HepG2 (cell line): ENCODE measurements at regions not wholly inside any gene's neighbourhood (a gene's known extent, or its start where the extent isn't known, plus 50 kb on each side); places are given as distances from the start of the nearest gene placed in this dataset.

Source experiments
- ATAC-seq: fragments of 200-7000 bp; cut with Tn5 transposase; 3 replicates; pipeline ENCODE4 v1.9.1; 2020; ENCODE audit warnings: mild to moderate bottlenecking, moderate library complexity
- BruUV-seq: library from RNA; stranded (reverse); fragments of 400-500 nt; replicated peaks from 2 replicates; lab custom pipeline; 2021; lab: Mats Ljungman, UMichigan
- CTCF ChIA-PET: fragments of 300-600 bp; formaldehyde crosslinking; extraction: SDS; loops from one replicate; lab custom pipeline; 2021; ENCODE audit warnings: low total read pairs, inconsistent platforms, low intra/inter-chr PET ratio; lab: Yijun Ruan, JAX
- POLR2A ChIA-PET: fragments of 350-600 bp; sonication (Branson Sonifier 250); formaldehyde crosslinking; loops from one replicate; lab custom pipeline; 2020; ENCODE audit warnings: antibody characterized with exemption, inconsistent platforms; lab: Yijun Ruan, JAX
- DNase-seq: peaks from one replicate; pipeline ENCODE4 v3.0.0-alpha.2; 2015; ENCODE audit warnings: low spot score
- FAIRE-seq: peaks from 3 replicates; lab custom pipeline; 2011; peaks lifted over from hg19 to GRCh38; lab: Jason Lieb, UNC
- H2AFZ ChIP-seq: one replicate; pipeline ENCODE4 v1.6.1; 2011; ENCODE audit warnings: low read length, inconsistent platforms
- H3K27ac ChIP-seq: fragments of 300-600 bp; 3 replicates; pipeline ENCODE4 v1.8.0; 2011; ENCODE audit warnings: mixed run types, mild to moderate bottlenecking, mixed read lengths, low read length, inconsistent platforms; ENCODE audit not compliant: insufficient read depth; ENCODE audit errors: extremely low read length
- H3K27me3 ChIP-seq, 2 experiments: fragments of 200-600 bp in 1 of 2; 2 replicates in 1 of 2; 3 replicates in 1 of 2; pipeline versions ENCODE4 v1.6.0 to v1.8.0; 2011; ENCODE audit warnings: low read length in 2 of 2, mild to moderate bottlenecking in 2 of 2, moderate library complexity in 2 of 2, inconsistent platforms in 1 of 2; ENCODE audit not compliant: insufficient read depth in 2 of 2, control insufficient read depth in 1 of 2
- H3K36me3 ChIP-seq, 2 experiments: fragments of 200-600 bp in 1 of 2; replicated peaks in 1 of 2; 2 replicates in 1 of 2; 3 replicates in 1 of 2; pipeline versions ENCODE4 v1.5.1 to v1.8.0; 2011; ENCODE audit warnings: low read length in 2 of 2, inconsistent platforms in 1 of 2; ENCODE audit not compliant: insufficient read depth in 2 of 2, control insufficient read depth in 1 of 2
- H3K4me1 ChIP-seq: 2 replicates; pipeline ENCODE4 v1.5.1; 2012; ENCODE audit warnings: low read length, inconsistent platforms; ENCODE audit not compliant: insufficient read depth
- H3K4me2 ChIP-seq: 2 replicates; pipeline ENCODE4 v1.6.0; 2011; ENCODE audit warnings: low read depth, low read length, inconsistent platforms
- H3K4me3 ChIP-seq, 3 experiments: fragments of 200-600 bp in 1 of 3; sonication (generic), shearing (Covaris generic) in 1 of 3; replicated peaks in 1 of 3; 2 replicates each; pipeline ENCODE4 v1.5.1; 2011 to 2016; ENCODE audit warnings: low read length in 3 of 3, inconsistent platforms in 2 of 3, low read depth in 2 of 3, mild to moderate bottlenecking in 2 of 3, control low read depth in 1 of 3, mixed read lengths in 1 of 3; ENCODE audit not compliant: insufficient read depth in 1 of 3
- H3K79me2 ChIP-seq: one replicate; pipeline ENCODE4 v1.6.1; 2011; ENCODE audit warnings: low read length, inconsistent platforms; ENCODE audit not compliant: insufficient read depth
- H3K9ac ChIP-seq: 2 replicates; pipeline ENCODE4 v1.6.0; 2011; ENCODE audit warnings: mild to moderate bottlenecking, low read depth, low read length, inconsistent platforms; ENCODE audit not compliant: insufficient read depth
- H3K9me3 ChIP-seq: 2 replicates; pipeline ENCODE4 v1.5.1; 2012; ENCODE audit warnings: mild to moderate bottlenecking, low read length
- H4K20me1 ChIP-seq: 2 replicates; pipeline ENCODE4 v1.6.0; 2011; ENCODE audit warnings: inconsistent platforms, mild to moderate bottlenecking, low read length, moderate library complexity; ENCODE audit not compliant: insufficient read depth
- ARNTL ChIP-seq: sonication (generic); formaldehyde crosslinking; IDR thresholded peaks from 2 replicates; pipeline ENCODE4 v1.4.0; 2020; ENCODE audit warnings: mild to moderate bottlenecking, missing genetic modification reagents
- FOXO1 ChIP-seq: sonication (generic); formaldehyde crosslinking; IDR thresholded peaks from 2 replicates; pipeline ENCODE4 v1.4.0; 2020; ENCODE audit warnings: missing genetic modification reagents
- JUND ChIP-seq: sonication (generic); formaldehyde crosslinking; IDR thresholded peaks from 2 replicates; pipeline ENCODE4 v1.8.0; 2022; ENCODE audit warnings: mild to moderate bottlenecking, missing genetic modification reagents
- LCORL ChIP-seq, 2 experiments: fragments of 450-650 bp in 1 of 2; sonication (generic) in 1 of 2; formaldehyde crosslinking in 1 of 2; IDR thresholded peaks; 2 replicates each; pipeline versions ENCODE4 v1.5.0 to v1.6.1; 2017 to 2020; ENCODE audit warnings: antibody characterized with exemption in 1 of 2, missing genetic modification reagents in 1 of 2
- MAFG ChIP-seq: sonication (generic); formaldehyde crosslinking; IDR thresholded peaks from 2 replicates; pipeline ENCODE4 v1.5.1; 2020; ENCODE audit warnings: mild to moderate bottlenecking, missing genetic modification reagents
- MIXL1 ChIP-seq: IDR thresholded peaks from 2 replicates; pipeline ENCODE4 v1.6.1; 2016
- POLR2G ChIP-seq: fragments of 200-400 bp; formaldehyde crosslinking; IDR thresholded peaks from 2 replicates; pipeline ENCODE4 v1.6.1; 2018; ENCODE audit warnings: mild to moderate bottlenecking, low read depth, low read length, moderate library complexity
- RORA ChIP-seq: sonication (generic); formaldehyde crosslinking; IDR thresholded peaks from 2 replicates; pipeline ENCODE4 v1.5.0; 2020; ENCODE audit warnings: mild to moderate bottlenecking, missing genetic modification reagents, moderate library complexity
- TRIM24 ChIP-seq: sonication (generic); formaldehyde crosslinking; IDR thresholded peaks from 2 replicates; pipeline ENCODE4 v1.8.0; 2022; ENCODE audit warnings: mild to moderate bottlenecking, missing genetic modification reagents
- ZNF207 ChIP-seq: fragments of 450-650 bp; IDR thresholded peaks from 2 replicates; pipeline ENCODE4 v1.6.1; 2016; ENCODE audit warnings: antibody characterized with exemption, borderline replicate concordance
- ZSCAN12 ChIP-seq: sonication (generic); formaldehyde crosslinking; IDR thresholded peaks from 2 replicates; pipeline ENCODE4 v1.9.0; 2021; ENCODE audit warnings: mild to moderate bottlenecking, missing genetic modification reagents
- WGBS: methylation state at CpG from one replicate; pipeline ENCODE4 v1.1.6; 2017; ENCODE audit warnings: low lambda C conversion rate; 5-methylcytosine and 5-hydroxymethylcytosine counted together
- in situ Hi-C: cut with HindIII; loops from 2 replicates; pipeline ENCODE4 v1.10.0; 2017; ENCODE audit warnings: low pct_unique_long_range_greater_than_20kb; ENCODE audit not compliant: extremely low pct_ligation_motif_present
- intact Hi-C: fragments of 100-400 bp; cut with micrococcal nuclease; formaldehyde crosslinking; loops from one replicate; pipeline ENCODE4 v1.10.0; 2022; ENCODE audit not compliant: unreplicated experiment
- TF ChIP-seq, protein P1 (sequence below), 2 experiments: sonication (generic) in 1 of 2; formaldehyde crosslinking in 1 of 2; IDR thresholded peaks; 2 replicates each; pipeline versions ENCODE4 v1.4.0 to v1.6.1; 2016 to 2020; ENCODE audit warnings: borderline replicate concordance in 1 of 2, low read depth in 1 of 2, mild to moderate bottlenecking in 1 of 2, missing genetic modification reagents in 1 of 2
- TF ChIP-seq, protein P2 (sequence below): sonication (generic); formaldehyde crosslinking; IDR thresholded peaks from 2 replicates; pipeline ENCODE4 v1.4.0; 2020; ENCODE audit warnings: missing genetic modification reagents

DNA sequence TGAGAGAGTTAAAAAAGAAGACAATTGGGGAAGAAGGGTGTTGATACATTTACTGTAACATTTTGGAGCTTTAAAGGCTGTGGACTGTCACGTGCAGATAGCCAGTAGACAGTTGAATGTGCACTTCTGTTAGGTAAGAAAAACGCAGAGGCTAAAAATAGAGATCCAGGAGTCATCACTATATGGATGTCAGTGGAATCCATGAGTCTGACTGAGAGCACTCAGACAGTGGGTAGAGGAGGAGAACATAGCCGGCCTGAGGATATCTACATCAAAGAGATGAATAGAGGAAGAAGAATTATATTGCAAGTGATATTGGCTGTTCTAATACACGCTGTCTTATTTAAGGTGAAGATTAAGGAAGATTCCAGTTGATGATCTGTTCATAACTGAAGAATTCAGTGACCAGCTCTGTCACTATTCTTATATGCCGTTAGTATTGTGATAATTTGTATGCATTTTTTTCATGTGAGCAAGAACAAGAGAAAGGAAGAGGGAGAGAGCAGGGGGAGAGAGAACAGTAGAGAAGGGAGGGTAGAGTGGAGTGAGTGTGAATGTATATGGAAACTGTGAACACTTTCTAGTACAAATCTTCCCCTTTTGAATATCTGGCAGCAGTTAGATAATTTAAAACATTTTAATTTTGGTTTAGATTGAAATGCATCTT is 344.8 kb downstream of the CHRM3 start:
- Histone ChIP-seq H3K27me3 (no peaks in the 10 kb centered on the region), H2AFZ (no peak overlapping the region), H3K9me3 (peaks cover 11% of the 10 kb centered on the region), H4K20me1 (no peaks in the 10 kb centered on the region), H3K4me3 (no peak overlapping the region), H3K79me2 (no peaks in the 10 kb centered on the region), H3K36me3 (no peaks in the 10 kb centered on the region), H3K9ac (no peak overlapping the region), H3K4me2 (no peak overlapping the region), H3K4me1 (no peaks in the 10 kb centered on the region), H3K27ac (no peak overlapping the region)
- TF ChIP-seq ZNF207, result no peak
- TF ChIP-seq RORA (CRISPR knock-in tag), result no peak
- no peak for TF ChIP-seq ARNTL (CRISPR knock-in tag)
- TF ChIP-seq JUND (CRISPR knock-in tag), result no peak
- no peak for TF ChIP-seq MAFG
- no peak for TF ChIP-seq POLR2G
- no peak for TF ChIP-seq ZSCAN12
- no peak for TF ChIP-seq FOXO1 (CRISPR knock-in tag)
- TF ChIP-seq LCORL (IDR thresholded peaks at IDR 0.05), result no peak
- no peak for TF ChIP-seq LCORL (CRISPR knock-in tag; IDR thresholded peaks at IDR 0.05)
- no peak for TF ChIP-seq TRIM24 (CRISPR knock-in tag)
- no peak for DNase-seq
- in situ Hi-C loops (no loop called here), intact Hi-C loops (loop anchor here (2.0 kb wide), 1 partner anchor 74 kb away; no protein-coding TSS in a partner anchor)
- BruUV-seq, result no TSS peak
- ChIA-PET POLR2A (no interaction called here), CTCF (no interaction called here)
- no peak for ATAC-seq
- no peak for FAIRE-seq
- WGBS, result 2% methylated on average over 5 of the region's 5 CpGs

DNA sequence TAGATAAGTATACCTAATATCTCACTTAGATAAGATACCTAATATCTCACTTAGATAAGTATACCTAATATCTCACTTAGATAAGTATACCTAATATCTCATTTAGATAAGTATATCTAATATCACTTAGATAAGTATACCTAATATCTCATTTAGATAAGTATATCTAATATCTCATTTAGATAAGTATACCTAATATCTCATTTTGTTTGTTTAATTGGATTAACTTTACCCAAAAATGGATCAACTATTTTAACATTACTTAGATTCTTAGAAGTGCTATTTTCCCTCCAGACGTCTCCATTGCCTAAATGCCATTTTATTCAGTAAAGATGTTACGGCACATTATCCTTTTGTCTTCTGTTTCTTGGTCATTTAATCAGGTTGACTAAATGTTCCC is 346.4 kb downstream of the CHRM3 start:
- WGBS, result 22% methylated on average over 2 of the region's 2 CpGs
- no peak for ATAC-seq
- TF ChIP-seq MIXL1 (CRISPR knock-in tag), result no peak
- TF ChIP-seq, protein P1, sequence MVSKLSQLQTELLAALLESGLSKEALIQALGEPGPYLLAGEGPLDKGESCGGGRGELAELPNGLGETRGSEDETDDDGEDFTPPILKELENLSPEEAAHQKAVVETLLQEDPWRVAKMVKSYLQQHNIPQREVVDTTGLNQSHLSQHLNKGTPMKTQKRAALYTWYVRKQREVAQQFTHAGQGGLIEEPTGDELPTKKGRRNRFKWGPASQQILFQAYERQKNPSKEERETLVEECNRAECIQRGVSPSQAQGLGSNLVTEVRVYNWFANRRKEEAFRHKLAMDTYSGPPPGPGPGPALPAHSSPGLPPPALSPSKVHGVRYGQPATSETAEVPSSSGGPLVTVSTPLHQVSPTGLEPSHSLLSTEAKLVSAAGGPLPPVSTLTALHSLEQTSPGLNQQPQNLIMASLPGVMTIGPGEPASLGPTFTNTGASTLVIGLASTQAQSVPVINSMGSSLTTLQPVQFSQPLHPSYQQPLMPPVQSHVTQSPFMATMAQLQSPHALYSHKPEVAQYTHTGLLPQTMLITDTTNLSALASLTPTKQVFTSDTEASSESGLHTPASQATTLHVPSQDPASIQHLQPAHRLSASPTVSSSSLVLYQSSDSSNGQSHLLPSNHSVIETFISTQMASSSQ (IDR thresholded peaks at IDR 0.05; ENCODE audit: low read depth), result no peak
- TF ChIP-seq, protein P1 (CRISPR knock-in tag; IDR thresholded peaks at IDR 0.05; ENCODE audit: borderline replicate concordance), result no peak
- TF ChIP-seq, protein P2, sequence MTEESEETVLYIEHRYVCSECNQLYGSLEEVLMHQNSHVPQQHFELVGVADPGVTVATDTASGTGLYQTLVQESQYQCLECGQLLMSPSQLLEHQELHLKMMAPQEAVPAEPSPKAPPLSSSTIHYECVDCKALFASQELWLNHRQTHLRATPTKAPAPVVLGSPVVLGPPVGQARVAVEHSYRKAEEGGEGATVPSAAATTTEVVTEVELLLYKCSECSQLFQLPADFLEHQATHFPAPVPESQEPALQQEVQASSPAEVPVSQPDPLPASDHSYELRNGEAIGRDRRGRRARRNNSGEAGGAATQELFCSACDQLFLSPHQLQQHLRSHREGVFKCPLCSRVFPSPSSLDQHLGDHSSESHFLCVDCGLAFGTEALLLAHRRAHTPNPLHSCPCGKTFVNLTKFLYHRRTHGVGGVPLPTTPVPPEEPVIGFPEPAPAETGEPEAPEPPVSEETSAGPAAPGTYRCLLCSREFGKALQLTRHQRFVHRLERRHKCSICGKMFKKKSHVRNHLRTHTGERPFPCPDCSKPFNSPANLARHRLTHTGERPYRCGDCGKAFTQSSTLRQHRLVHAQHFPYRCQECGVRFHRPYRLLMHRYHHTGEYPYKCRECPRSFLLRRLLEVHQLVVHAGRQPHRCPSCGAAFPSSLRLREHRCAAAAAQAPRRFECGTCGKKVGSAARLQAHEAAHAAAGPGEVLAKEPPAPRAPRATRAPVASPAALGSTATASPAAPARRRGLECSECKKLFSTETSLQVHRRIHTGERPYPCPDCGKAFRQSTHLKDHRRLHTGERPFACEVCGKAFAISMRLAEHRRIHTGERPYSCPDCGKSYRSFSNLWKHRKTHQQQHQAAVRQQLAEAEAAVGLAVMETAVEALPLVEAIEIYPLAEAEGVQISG (CRISPR knock-in tag), result no peak

More for the DNA sequence above, 346.4 kb downstream of the CHRM3 start:
- in situ Hi-C loops, result no loop called here
- no peaks in the 10 kb centered on the region for H3K79me2 ChIP-seq
- BruUV-seq, result no TSS peak
- no peak overlapping the region for H3K9ac ChIP-seq
- peaks cover 7% of the 10 kb centered on the region for H3K9me3 ChIP-seq
- no peak overlapping the region for H3K27ac ChIP-seq
- no peak for DNase-seq
- no peaks in the 10 kb centered on the region for H3K36me3 ChIP-seq
- no peak overlapping the region for H2AFZ ChIP-seq
- no peaks in the 10 kb centered on the region for H3K4me1 ChIP-seq
- no peak for FAIRE-seq
- ChIA-PET CTCF (no interaction called here), POLR2A (no interaction called here)
- H3K27me3 ChIP-seq, result no peaks in the 10 kb centered on the region
- intact Hi-C loops, result no loop called here
- H3K4me2 ChIP-seq, result no peak overlapping the region
- H3K4me3 ChIP-seq, result no peak overlapping the region
- H4K20me1 ChIP-seq, result no peaks in the 10 kb centered on the region
